ENCODE measurements at regions not wholly inside any gene's neighbourhood (a gene's known extent, or its start where the extent isn't known, plus 50 kb on each side); places are given as distances from the start of the nearest gene placed in this dataset.

- TF ChIP-seq CTCF (IDR thresholded peaks at IDR 0.05; ENCODE audit: low read length) (no peak), EZH2 (IDR thresholded peaks at IDR 0.05; ENCODE audit: borderline replicate concordance, low read length) (no peak)
These were observed 1144.7 kb upstream of the DDX18 start for GRCh38 chr2:116669782-116670181.
